ENCODE measurements at regions not wholly inside any gene's neighbourhood (a gene's known extent, or its start where the extent isn't known, plus 50 kb on each side); places are given as distances from the start of the nearest gene placed in this dataset.

DNA sequence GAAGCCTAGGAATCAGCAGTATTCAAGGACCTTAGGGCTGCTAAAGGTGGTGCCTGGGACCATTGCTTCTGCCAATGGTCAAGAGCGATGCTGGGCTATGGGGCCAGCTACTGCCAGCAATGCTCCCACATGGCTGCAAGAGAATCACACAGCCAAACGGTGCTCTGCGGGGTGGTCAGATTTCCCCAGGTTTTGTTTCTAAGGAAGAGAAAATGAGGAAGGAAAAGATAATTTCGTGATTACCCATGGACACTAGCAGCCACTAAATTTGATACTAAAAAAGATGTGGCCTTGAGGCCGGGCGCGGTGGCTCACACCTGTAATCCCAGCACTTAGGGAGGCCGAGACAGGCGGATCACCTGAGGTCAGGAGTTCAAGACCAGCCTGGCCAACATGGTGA lies 83.0 kb downstream of the LYZL2 start:
- DNase-seq (ENCODE audit: extremely low spot score, unreplicated experiment) = no peak
- Mint-ChIP-seq H3K27me3 (no peaks in the 10 kb centered on the region), H3K9me3 (no peaks in the 10 kb centered on the region), H3K27ac (no peak overlapping the region), H3K4me1 (ENCODE audit: unreplicated experiment) (peaks cover 12% of the 10 kb centered on the region), H3K36me3 (no peaks in the 10 kb centered on the region), H3K4me3 (no peak overlapping the region)
- TF ChIP-seq, protein P1, sequence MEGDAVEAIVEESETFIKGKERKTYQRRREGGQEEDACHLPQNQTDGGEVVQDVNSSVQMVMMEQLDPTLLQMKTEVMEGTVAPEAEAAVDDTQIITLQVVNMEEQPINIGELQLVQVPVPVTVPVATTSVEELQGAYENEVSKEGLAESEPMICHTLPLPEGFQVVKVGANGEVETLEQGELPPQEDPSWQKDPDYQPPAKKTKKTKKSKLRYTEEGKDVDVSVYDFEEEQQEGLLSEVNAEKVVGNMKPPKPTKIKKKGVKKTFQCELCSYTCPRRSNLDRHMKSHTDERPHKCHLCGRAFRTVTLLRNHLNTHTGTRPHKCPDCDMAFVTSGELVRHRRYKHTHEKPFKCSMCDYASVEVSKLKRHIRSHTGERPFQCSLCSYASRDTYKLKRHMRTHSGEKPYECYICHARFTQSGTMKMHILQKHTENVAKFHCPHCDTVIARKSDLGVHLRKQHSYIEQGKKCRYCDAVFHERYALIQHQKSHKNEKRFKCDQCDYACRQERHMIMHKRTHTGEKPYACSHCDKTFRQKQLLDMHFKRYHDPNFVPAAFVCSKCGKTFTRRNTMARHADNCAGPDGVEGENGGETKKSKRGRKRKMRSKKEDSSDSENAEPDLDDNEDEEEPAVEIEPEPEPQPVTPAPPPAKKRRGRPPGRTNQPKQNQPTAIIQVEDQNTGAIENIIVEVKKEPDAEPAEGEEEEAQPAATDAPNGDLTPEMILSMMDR (conservative IDR thresholded peaks at IDR 0.05) = no peak

DNA sequence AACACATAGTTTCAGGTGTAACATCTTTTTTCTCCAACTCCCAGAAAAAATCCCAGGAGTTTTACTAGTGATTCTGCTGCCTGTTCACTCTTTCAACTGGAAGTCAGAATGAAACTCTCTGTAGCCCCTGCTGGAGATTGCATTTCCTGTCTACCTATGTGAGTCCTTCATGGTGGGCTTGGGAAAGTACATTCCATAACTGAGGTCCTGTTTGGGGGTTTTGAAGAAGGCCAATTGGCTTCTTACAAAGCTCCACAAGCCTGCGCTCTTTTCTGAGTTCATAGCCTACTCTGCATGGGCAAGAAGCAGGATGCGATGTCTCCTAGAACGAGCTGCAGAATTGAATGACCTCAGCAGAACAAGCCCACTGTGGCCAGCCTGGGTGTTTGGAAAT lies 86.7 kb downstream of the LYZL2 start:
- Mint-ChIP-seq H3K27ac (no peak overlapping the region), H3K9me3 (peaks cover 4% of the 10 kb centered on the region), H3K27me3 (no peaks in the 10 kb centered on the region), H3K36me3 (no peaks in the 10 kb centered on the region), H3K4me1 (ENCODE audit: unreplicated experiment) (peaks cover 21% of the 10 kb centered on the region), H3K4me3 (no peak overlapping the region)
- TF ChIP-seq, protein P1 (conservative IDR thresholded peaks at IDR 0.05) = no peak
- no peak for DNase-seq (ENCODE audit: extremely low spot score, unreplicated experiment)

DNA sequence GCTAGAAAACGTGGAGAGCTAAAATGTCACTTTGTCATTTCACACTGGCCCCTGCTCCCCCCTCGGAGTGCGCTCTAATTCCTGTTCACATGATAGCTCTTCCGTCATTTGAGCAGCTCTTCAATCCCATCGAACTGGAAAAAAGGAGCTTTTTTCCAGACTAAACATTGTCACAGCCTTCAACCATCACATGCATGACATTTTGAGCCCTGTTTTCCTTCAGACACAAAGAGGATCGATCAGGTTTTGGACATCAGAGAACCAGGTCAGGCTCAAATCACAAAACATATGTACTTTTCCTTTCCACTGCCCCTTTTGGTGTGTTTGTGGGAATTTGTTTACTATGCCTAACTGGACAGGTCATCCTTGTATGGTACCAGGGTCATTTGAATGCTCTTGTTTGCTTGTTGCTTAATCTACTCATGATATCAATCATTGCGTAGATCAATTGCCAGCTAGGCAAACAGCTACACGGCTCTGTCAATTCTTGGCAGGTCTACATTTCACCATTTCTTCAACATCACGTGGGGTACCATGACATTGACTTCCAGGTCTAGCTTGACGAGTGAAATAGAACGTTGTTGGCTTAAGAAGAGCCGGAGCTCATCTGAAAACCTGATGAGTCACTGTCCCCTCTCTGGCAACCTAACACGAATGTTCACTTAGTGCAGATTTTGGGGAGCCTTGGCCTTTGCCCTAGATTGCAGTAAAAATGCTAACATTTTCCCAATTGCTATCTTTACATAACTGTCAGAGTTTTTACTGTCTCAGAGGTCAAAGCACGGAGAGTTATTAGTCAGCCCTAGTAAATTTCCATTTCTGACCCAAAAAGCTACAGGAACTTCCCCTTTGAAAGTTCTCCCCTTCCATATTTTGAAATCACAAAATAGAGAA lies 87.3 kb downstream of the LYZL2 start:
- H3K9me3 Mint-ChIP-seq = peaks cover 4% of the 10 kb centered on the region
- no peaks in the 10 kb centered on the region for H3K27me3 Mint-ChIP-seq
- DNase-seq (ENCODE audit: extremely low spot score, unreplicated experiment) = no peak
- no peak overlapping the region for H3K4me3 Mint-ChIP-seq
- no peak overlapping the region for H3K27ac Mint-ChIP-seq
- peaks cover 22% of the 10 kb centered on the region for H3K4me1 Mint-ChIP-seq (ENCODE audit: unreplicated experiment)
- TF ChIP-seq, protein P1 (conservative IDR thresholded peaks at IDR 0.05) = no peak
- H3K36me3 Mint-ChIP-seq = no peaks in the 10 kb centered on the region

DNA sequence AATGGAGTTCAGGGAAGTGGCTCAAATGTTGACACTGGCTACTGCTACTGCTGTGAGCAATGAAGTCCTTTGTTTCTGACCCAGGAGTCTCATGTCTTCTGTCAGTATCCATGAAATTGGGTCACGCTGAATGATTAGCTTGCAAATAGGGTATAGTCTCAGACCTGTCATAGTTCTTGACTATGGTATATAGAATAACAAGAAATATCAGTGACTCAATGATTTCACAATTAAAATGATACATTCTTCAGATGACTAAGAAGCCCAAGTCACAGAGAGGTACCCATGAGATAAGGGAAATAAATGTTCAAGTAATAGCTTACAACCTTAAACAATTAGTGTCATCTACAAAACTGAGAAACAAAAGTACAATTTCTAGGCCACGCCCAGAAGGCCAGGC lies 89.3 kb downstream of the LYZL2 start:
- Mint-ChIP-seq H3K27me3 (no peaks in the 10 kb centered on the region), H3K4me1 (ENCODE audit: unreplicated experiment) (peaks cover 29% of the 10 kb centered on the region), H3K36me3 (no peaks in the 10 kb centered on the region), H3K9me3 (peaks cover 4% of the 10 kb centered on the region), H3K4me3 (no peak overlapping the region), H3K27ac (no peak overlapping the region)
- TF ChIP-seq, protein P1 (conservative IDR thresholded peaks at IDR 0.05) = no peak
- no peak for DNase-seq (ENCODE audit: extremely low spot score, unreplicated experiment)

DNA sequence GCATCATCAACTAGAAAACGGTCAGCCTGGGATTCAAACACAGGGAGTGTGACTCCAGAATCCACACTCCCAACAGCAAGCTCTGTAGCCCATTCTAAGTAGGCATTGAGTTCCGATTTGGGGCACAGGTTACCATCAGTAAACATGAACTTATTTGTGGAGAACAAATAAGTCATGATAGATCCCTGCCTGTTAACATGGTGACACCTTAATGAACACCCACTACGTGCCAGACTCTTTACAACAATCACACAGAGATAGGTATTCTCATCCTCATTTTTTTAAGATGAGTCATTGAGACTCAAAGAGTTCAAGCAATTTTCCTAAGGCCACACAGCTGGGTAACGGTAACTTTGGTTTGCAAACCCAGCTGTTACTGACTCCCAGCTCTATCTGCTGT lies 91.5 kb downstream of the LYZL2 start:
- no peak overlapping the region for H3K27ac Mint-ChIP-seq

More for the DNA sequence above, 91.5 kb downstream of the LYZL2 start:
- DNase-seq (ENCODE audit: extremely low spot score, unreplicated experiment) = no peak
- Mint-ChIP-seq H3K27me3 (no peaks in the 10 kb centered on the region), H3K9me3 (peaks cover 4% of the 10 kb centered on the region), H3K4me3 (no peak overlapping the region), H3K36me3 (no peaks in the 10 kb centered on the region), H3K4me1 (ENCODE audit: unreplicated experiment) (peaks cover 33% of the 10 kb centered on the region)
- TF ChIP-seq, protein P1 (conservative IDR thresholded peaks at IDR 0.05) = no peak
